HCT116 (cell line): ENCODE measurements at regions not wholly inside any gene's neighbourhood (a gene's known extent, or its start where the extent isn't known, plus 50 kb on each side); places are given as distances from the start of the nearest gene placed in this dataset.

Experiments
- CTCF ChIP-seq, 3 experiments: fragments of 200-600 bp in 1 of 3; sonication (generic) in 1 of 3; IDR thresholded peaks in 2 of 3; conservative IDR thresholded peaks in 1 of 3; 2 replicates each; pipeline ENCODE4 v1.5.1; 2012 to 2017; ENCODE audit warnings: low read depth in 2 of 3, low read length in 2 of 3, antibody characterized with exemption in 1 of 3, borderline replicate concordance in 1 of 3, control low read depth in 1 of 3, mild to moderate bottlenecking in 1 of 3, mixed read lengths in 1 of 3, mixed run types in 1 of 3, moderate library complexity in 1 of 3; ENCODE audit not compliant: insufficient read depth in 1 of 3
- JUND ChIP-seq: IDR thresholded peaks from 2 replicates; pipeline ENCODE4 v1.6.1; 2012
- REST ChIP-seq: IDR thresholded peaks from 2 replicates; pipeline ENCODE4 v1.6.1; 2012; ENCODE audit warnings: low read depth
- TCF7L2 ChIP-seq: IDR thresholded peaks from 2 replicates; pipeline ENCODE4 v1.7.0; 2011; ENCODE audit warnings: borderline replicate concordance, inconsistent platforms; ENCODE audit not compliant: insufficient read depth, insufficient read length; ENCODE audit errors: extremely low read depth
- ZFX ChIP-seq: fragments of 450-650 bp; IDR thresholded peaks from 2 replicates; pipeline ENCODE4 v1.6.1; 2017
- ZNF274 ChIP-seq: fragments of 200-500 bp; sonication (Bioruptor generic); IDR thresholded peaks from 2 replicates; pipeline ENCODE4 v1.6.1; 2014; ENCODE audit warnings: mild to moderate bottlenecking, low read depth, low read length, inconsistent platforms

- TF ChIP-seq REST (no peak), TCF7L2 (no peak), ZFX (no peak), JUND (no peak), CTCF (IDR thresholded peaks at IDR 0.05 in 2 of 3, conservative IDR thresholded peaks at IDR 0.05 in 1 of 3; ENCODE audit: borderline replicate concordance in 1 of 3, insufficient read depth in 1 of 3, low read depth in 2 of 3, low read length in 2 of 3) (no peak), ZNF274 (no peak)
Measured at GRCh38 chr17:70408768-70409167, 239.4 kb downstream of the KCNJ2 start.
